Right forelimb (tissue), 1 donor: ENCODE measurements at regions not wholly inside any gene's neighbourhood (a gene's known extent, or its start where the extent isn't known, plus 50 kb on each side); places are given as distances from the start of the nearest gene placed in this dataset.
A peak's percentile ranks its signal among the peaks of the same experiment; 100 is the strongest.
"Not testable (repeated sequence)": the region's sequence is repeated elsewhere in the genome, so short reads cannot be mapped to it uniquely, and the experiment has no call there.

Experiments used
- DNase-seq: peaks from one replicate; pipeline ENCODE4 v3.0.0-alpha.2; 2018

GRCh38 chr15:35937380-35937779 is 391.4 kb upstream of the DPH6 start:
- no peak for DNase-seq

GRCh38 chr15:35944945-35945585 is 399.1 kb upstream of the DPH6 start:
- DNase-seq = no peak

GRCh38 chr15:35953424-35953823 is 407.5 kb upstream of the DPH6 start:
- no peak for DNase-seq

GRCh38 chr15:35956056-35956455 is 410.1 kb upstream of the DPH6 start:
- no peak for DNase-seq

- no peak for DNase-seq
Measured at GRCh38 chr15:35958021-35958420, 412.1 kb upstream of the DPH6 start.

GRCh38 chr15:35958975-35959374 is 413.0 kb upstream of the DPH6 start:
- no peak for DNase-seq

- DNase-seq = no peak
Measured at GRCh38 chr15:35963326-35963725, 417.4 kb upstream of the DPH6 start.

GRCh38 chr15:35966781-35967180 is 420.8 kb upstream of the DPH6 start:
- no peak for DNase-seq

GRCh38 chr15:35967968-35968367 is 422.0 kb upstream of the DPH6 start:
- DNase-seq = not testable (repeated sequence)

GRCh38 chr15:35973029-35973428 is 427.1 kb upstream of the DPH6 start:
- no peak for DNase-seq

- no peak for DNase-seq
Measured at GRCh38 chr15:35974052-35974451, 428.1 kb upstream of the DPH6 start.

- DNase-seq = no peak
Measured at GRCh38 chr15:35975941-35976340, 430.0 kb upstream of the DPH6 start.

GRCh38 chr15:35979608-35980007 is 433.6 kb upstream of the DPH6 start:
- no peak for DNase-seq

- DNase-seq = no peak
Measured at GRCh38 chr15:35980719-35981118, 434.8 kb upstream of the DPH6 start.

GRCh38 chr15:35986191-35986721 is 440.3 kb upstream of the DPH6 start:
- DNase-seq = peak; percentile 74

- DNase-seq = no peak
Measured at GRCh38 chr15:35987056-35987455, 441.1 kb upstream of the DPH6 start.

GRCh38 chr15:35991386-35991785 is 445.4 kb upstream of the DPH6 start:
- DNase-seq = no peak

GRCh38 chr15:35992791-35993190 is 446.8 kb upstream of the DPH6 start:
- DNase-seq = no peak

- DNase-seq = no peak
Measured at GRCh38 chr15:35993196-35993595, 447.2 kb upstream of the DPH6 start.

- DNase-seq = no peak
Measured at GRCh38 chr15:35994876-35995275, 448.9 kb upstream of the DPH6 start.

- DNase-seq = no peak
Measured at GRCh38 chr15:35998663-35999602, 453.0 kb upstream of the DPH6 start.

- no peak for DNase-seq
Measured at GRCh38 chr15:36004891-36005490, 459.0 kb upstream of the DPH6 start.

GRCh38 chr15:36005542-36005941 is 459.6 kb upstream of the DPH6 start:
- DNase-seq = no peak

GRCh38 chr15:36007699-36008098 is 461.7 kb upstream of the DPH6 start:
- DNase-seq = no peak
